H1 (cell line): ENCODE measurements at regions not wholly inside any gene's neighbourhood (a gene's known extent, or its start where the extent isn't known, plus 50 kb on each side); places are given as distances from the start of the nearest gene placed in this dataset.

Experiments
- EP300 ChIP-seq, 2 experiments: IDR thresholded peaks; 1 replicate in 1 of 2; 2 replicates in 1 of 2; pipeline ENCODE4 v1.6.1; 2011 to 2012; ENCODE audit warnings: low read depth in 2 of 2, low read length in 2 of 2, mild to moderate bottlenecking in 2 of 2, borderline replicate concordance in 1 of 2, inconsistent platforms in 1 of 2, moderate library complexity in 1 of 2
- TAF1 ChIP-seq: IDR thresholded peaks from 2 replicates; pipeline ENCODE4 v1.6.1; 2011; ENCODE audit warnings: mild to moderate bottlenecking, low read depth, low read length
- TEAD4 ChIP-seq: IDR thresholded peaks from 2 replicates; pipeline ENCODE4 v1.6.1; 2012; ENCODE audit warnings: low read depth, low read length, inconsistent platforms, mixed read lengths
- TF ChIP-seq, protein P1 (sequence below), 3 experiments: IDR thresholded peaks; 1 replicate in 2 of 3; 2 replicates in 1 of 3; pipeline versions ENCODE4 v1.5.1 to v1.6.1; 2011; ENCODE audit warnings: low read length in 3 of 3, mild to moderate bottlenecking in 3 of 3, inconsistent platforms in 2 of 3, low read depth in 1 of 3, moderate library complexity in 1 of 3; ENCODE audit not compliant: insufficient read depth in 1 of 3; ENCODE audit errors: control extremely low read depth in 1 of 3

DNA sequence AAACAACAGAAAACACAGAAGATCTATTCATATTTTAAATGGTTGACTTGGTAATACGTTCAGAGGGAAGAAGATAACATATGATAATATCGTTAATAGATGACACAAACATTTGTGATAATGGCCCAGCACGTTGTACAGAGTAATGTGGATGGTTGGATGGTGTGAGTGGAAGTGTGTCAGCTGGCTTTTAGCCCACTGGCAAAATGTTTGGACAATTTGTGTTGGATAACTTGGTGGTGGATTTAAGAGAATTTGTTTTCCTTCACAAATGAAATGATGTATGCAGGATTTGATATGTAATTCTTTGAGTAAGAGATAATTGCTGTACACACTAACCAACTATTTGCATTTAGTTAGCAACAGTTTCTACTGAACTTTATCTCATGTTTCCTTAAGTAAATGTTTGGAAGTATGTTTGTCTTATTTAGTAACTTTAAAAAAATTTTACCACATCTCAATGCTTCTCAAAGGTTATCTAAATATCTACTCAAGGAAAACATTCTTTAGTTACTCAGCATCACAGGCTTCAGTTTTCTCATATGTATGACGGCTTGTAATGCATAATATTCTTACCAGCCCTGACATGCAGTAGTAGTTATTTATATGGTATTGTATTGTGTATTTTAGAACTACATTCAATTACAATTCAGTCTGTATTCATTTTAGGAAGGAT lies 328.5 kb upstream of the GOLIM4 start:
- TF ChIP-seq, protein P1, sequence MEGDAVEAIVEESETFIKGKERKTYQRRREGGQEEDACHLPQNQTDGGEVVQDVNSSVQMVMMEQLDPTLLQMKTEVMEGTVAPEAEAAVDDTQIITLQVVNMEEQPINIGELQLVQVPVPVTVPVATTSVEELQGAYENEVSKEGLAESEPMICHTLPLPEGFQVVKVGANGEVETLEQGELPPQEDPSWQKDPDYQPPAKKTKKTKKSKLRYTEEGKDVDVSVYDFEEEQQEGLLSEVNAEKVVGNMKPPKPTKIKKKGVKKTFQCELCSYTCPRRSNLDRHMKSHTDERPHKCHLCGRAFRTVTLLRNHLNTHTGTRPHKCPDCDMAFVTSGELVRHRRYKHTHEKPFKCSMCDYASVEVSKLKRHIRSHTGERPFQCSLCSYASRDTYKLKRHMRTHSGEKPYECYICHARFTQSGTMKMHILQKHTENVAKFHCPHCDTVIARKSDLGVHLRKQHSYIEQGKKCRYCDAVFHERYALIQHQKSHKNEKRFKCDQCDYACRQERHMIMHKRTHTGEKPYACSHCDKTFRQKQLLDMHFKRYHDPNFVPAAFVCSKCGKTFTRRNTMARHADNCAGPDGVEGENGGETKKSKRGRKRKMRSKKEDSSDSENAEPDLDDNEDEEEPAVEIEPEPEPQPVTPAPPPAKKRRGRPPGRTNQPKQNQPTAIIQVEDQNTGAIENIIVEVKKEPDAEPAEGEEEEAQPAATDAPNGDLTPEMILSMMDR (IDR thresholded peaks at IDR 0.05; ENCODE audit: control extremely low read depth in 1 of 3, insufficient read depth in 1 of 3, low read depth in 1 of 3, low read length in 3 of 3) = no peak
- TF ChIP-seq EP300 (IDR thresholded peaks at IDR 0.05; ENCODE audit: borderline replicate concordance in 1 of 2, low read depth in 2 of 2, low read length in 2 of 2) = no peak
- no peak for TF ChIP-seq TEAD4
- no peak for TF ChIP-seq TAF1
